ENCODE measurements at regions not wholly inside any gene's neighbourhood (a gene's known extent, or its start where the extent isn't known, plus 50 kb on each side); places are given as distances from the start of the nearest gene placed in this dataset.

GRCh38 chrX:915427-916229 lies 285.0 kb downstream of the SHOX start:
- Histone ChIP-seq H2AK9ac (replicated peaks; ENCODE audit: low read depth, low read length, poor library complexity) (no peak overlapping the region), H3K23ac (ENCODE audit: low read depth, low read length) (no peak overlapping the region), H4K91ac (ENCODE audit: insufficient read depth, low read depth, low read length) (no peak overlapping the region), H2AK5ac (ENCODE audit: low read depth, low read length) (no peak overlapping the region), H3K9me3 (ENCODE audit: control insufficient read depth, insufficient read depth, low read length) (peaks cover 9% of the 10 kb centered on the region), H3K79me1 (ENCODE audit: low read depth in 1 of 2, low read length in 2 of 2) (no peaks in the 10 kb centered on the region), H3K27me3 (ENCODE audit: control insufficient read depth, insufficient read depth, low read length) (no peaks in the 10 kb centered on the region), H2BK15ac (ENCODE audit: low read depth, low read length) (no peak overlapping the region), H3K18ac (ENCODE audit: low read depth, low read length) (no peak overlapping the region), H4K8ac (ENCODE audit: low read depth in 2 of 2, low read length in 2 of 2) (no peak overlapping the region), H2BK5ac (ENCODE audit: low read depth, low read length, poor library complexity, severe bottlenecking) (no peak overlapping the region), H3K14ac (replicated peaks; ENCODE audit: low read depth, low read length) (no peak overlapping the region), H4K5ac (ENCODE audit: low read depth, low read length) (no peak overlapping the region), H3K9ac (ENCODE audit: low read depth, low read length) (no peak overlapping the region), H3K36me3 (ENCODE audit: control insufficient read depth, insufficient read depth, low read length) (no peaks in the 10 kb centered on the region), H3K4me2 (ENCODE audit: low read depth, low read length) (no peak overlapping the region), H3K4ac (ENCODE audit: low read depth, low read length) (no peak overlapping the region), H3K4me1 (ENCODE audit: control insufficient read depth, insufficient read depth, low read length) (no peaks in the 10 kb centered on the region), H3K4me3 (ENCODE audit: insufficient read depth, low read depth, low read length) (no peak overlapping the region), H2BK120ac (ENCODE audit: low read depth, low read length) (no peak overlapping the region), H2AFZ (replicated peaks; ENCODE audit: low read length, poor library complexity) (no peak overlapping the region), H2BK20ac (ENCODE audit: low read depth, low read length) (no peak overlapping the region), H3K9me1 (ENCODE audit: insufficient read depth, low read length) (no peaks in the 10 kb centered on the region), H4K20me1 (ENCODE audit: insufficient read depth, low read length) (no peaks in the 10 kb centered on the region), H3K56ac (ENCODE audit: extremely low read depth, insufficient read depth, low read length) (no peak overlapping the region), H3K27ac (ENCODE audit: insufficient read depth, low read length) (no peak overlapping the region)
- POLR2A ChIA-PET (ENCODE audit: unreplicated experiment), result no interaction called here
- DNase-seq, result no peak
- no TSS peak for BruUV-seq (replicated peaks)
- CTCF ChIA-PET, result no interaction called here
- TF ChIP-seq SMC3 (IDR thresholded peaks at IDR 0.05; ENCODE audit: low read depth, low read length) (no peak), NFE2L2 (IDR thresholded peaks at IDR 0.05; ENCODE audit: low read depth, low read length) (no peak), CHD1 (IDR thresholded peaks at IDR 0.05; ENCODE audit: low read depth, low read length) (no peak), RCOR1 (IDR thresholded peaks at IDR 0.05; ENCODE audit: insufficient replicate concordance, low read length) (no peak), CTCF (conservative IDR thresholded peaks at IDR 0.05; ENCODE audit: low read depth, low read length) (no peak), BHLHE40 (IDR thresholded peaks at IDR 0.05; ENCODE audit: low read depth, low read length) (no peak), MAFK (IDR thresholded peaks at IDR 0.05; ENCODE audit: low read depth, low read length) (no peak), CEBPB (IDR thresholded peaks at IDR 0.05; ENCODE audit: low read depth, low read length) (no peak), USF2 (IDR thresholded peaks at IDR 0.05; ENCODE audit: low read depth, low read length) (no peak)
- in situ Hi-C loops (cut with MboI; ENCODE audit: low sequenced_read_pairs), result no loop called here
- intact Hi-C loops (cut with micrococcal nuclease), result no loop called here
- ATAC-seq (ENCODE audit: low read depth), result no peak
- dilution Hi-C loops (cut with HindIII; ENCODE audit: low sequenced_read_pairs, unreplicated experiment), result no loop called here
- 78% methylated on average over 4 of the region's 15 CpGs; no CpG with 5 or more reads in 1 of the 2 experiments for WGBS, 2 experiments (ENCODE audit: extremely low coverage in 2 of 2, insufficient read length in 1 of 2)
